Skin epidermis (tissue), 12 donors: ENCODE measurements at regions not wholly inside any gene's neighbourhood (a gene's known extent, or its start where the extent isn't known, plus 50 kb on each side); places are given as distances from the start of the nearest gene placed in this dataset.
A peak's percentile ranks its signal among the peaks of the same experiment; 100 is the strongest.

Experiments used
- H3K27ac ChIP-seq, 21 experiments: fragments of 200-600 bp; sonication (generic) in 11 of 21; one replicate each; pipeline ENCODE4 v1.5.0; 2020; ENCODE audit warnings: mild to moderate bottlenecking in 3 of 21, inconsistent platforms in 2 of 21, moderate library complexity in 2 of 21
- H3K4me3 ChIP-seq, 7 experiments: fragments of 200-600 bp; sonication (generic) in 2 of 7; one replicate each; pipeline ENCODE4 v1.5.0; 2020; ENCODE audit warnings: inconsistent platforms in 2 of 7, mild to moderate bottlenecking in 2 of 7, moderate library complexity in 1 of 7

DNA sequence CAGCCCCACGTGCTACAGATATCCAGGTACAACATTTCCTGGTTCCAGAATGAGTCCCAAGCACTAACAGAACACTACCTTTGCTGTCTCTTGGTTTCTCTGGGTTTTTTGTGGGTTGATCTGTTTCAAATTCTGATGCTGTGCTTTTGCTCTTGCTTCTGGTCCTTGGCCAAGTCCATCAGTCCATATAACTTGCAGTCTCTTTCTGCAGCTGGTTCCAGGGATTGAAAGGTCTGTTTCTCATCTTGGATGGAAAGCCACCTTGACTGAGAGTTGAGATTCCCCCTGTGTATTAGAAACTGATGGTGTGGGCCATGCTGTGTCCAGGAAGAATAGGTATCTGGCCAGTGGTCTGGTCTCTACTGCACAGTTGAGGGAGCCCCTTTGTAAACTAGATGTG, 171.1 kb downstream of the JCAD start:
- Histone ChIP-seq H3K27ac (no peak overlapping the region), H3K4me3 (no peak overlapping the region)

DNA sequence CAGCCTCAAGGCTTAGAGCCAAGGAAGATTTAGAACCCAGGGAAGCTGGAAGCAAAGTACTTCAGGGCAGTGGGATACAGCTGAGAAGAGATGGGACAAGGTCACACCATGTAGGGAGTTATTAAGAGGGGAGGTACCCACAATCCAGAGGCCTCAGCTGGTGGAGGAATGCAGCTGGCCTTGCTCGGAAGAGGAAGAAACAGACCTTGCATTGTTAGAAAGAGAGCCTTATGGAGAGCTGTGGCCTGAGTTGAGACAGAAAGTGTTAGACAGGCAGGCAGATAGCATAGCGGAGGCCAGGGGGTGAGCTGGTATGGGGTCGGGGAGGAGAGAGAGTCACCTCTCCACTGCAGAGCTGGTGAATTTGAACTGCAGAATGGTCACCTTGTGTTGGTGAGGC, 173.1 kb downstream of the JCAD start:
- no peak overlapping the region for H3K27ac ChIP-seq
- H3K4me3 ChIP-seq = no peak overlapping the region

DNA sequence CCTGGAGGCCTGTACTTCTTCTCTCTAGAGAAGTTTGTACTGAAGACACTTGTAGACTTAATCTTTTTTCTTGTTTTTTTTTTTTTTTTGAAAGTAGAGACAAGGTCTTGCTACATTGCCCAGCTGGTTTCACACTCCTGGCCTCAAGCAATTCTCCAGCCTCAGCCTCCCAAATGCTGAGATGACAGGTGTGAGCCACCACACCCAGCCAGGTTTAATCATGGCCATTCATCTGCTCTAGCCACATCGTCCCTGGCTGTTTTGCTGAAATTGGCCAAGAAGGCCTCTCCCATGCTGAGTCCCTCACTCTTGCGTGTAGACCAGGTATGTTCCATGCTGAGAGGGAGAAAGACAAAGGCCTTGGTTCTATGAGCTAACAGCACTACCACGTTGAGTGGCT, 176.2 kb downstream of the JCAD start:
- H3K27ac ChIP-seq = no peak overlapping the region

DNA sequence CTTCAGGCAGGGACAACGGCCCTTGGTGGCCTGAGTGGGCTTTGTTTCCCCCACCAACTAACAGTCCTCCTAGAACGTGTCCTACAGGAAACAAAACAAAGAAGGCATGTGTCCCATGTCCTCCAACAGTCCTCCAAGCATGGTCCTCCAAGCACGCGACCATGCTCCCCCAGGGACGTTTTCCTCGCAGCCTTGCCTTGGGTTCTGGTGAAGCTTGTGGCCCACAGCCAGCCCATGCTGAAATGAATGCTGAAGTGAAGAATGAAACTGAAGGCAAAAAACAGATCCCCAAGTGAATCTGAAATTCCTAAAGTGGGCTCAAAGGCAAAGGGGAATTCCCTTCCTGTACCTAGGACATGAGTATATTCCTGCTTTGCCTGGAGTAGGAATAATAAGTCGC, 176.6 kb downstream of the JCAD start:
- Histone ChIP-seq H3K4me3 (no peak overlapping the region), H3K27ac (peak overlapping the region in 1 of 21 experiments; percentile 32)

More for the DNA sequence above, 176.2 kb downstream of the JCAD start:
- H3K4me3 ChIP-seq = no peak overlapping the region

DNA sequence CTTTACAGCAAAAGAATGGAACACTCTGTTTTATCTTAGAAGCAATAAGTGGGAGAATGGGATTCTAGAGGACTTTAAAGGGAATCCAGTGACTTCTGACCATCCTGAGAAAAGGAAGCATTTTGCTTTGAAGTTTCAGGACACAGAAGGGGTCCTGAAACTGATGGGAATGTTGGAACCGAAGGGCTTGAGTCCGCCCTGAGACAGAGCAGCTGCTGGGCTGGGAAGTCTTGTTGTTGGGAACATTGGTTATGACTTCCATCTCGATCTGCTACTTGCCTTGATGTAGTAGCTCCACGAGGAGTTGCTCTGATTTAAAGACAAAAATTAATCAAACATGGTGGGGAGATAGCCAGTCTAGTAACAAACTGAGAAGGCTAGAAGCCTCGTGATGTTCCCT, 177.6 kb downstream of the JCAD start:
- Histone ChIP-seq H3K4me3 (no peak overlapping the region), H3K27ac (peak overlapping the region in 2 of 21 experiments; percentile 3 to 32)

DNA sequence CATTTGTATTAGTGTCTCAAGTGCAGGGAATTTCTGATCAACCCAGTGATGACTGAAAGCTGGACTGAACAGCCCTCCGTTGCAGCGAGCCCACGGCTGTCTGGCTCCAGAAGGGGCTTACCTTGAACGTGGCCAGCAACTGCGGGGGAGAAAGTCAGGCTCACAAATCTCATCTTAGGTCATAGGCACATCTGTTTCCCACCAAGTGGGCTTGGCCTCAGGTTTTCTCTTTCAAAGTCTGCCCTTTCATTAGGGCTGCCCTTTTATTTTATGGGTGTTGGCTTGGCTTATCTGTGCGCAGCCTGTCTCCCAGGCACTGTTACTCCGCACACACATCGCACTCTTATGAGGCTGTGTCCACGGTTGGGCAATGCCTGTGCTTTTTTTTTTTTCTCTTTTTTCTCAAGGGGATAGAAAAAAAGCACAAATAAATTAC, 178.0 kb downstream of the JCAD start:
- Histone ChIP-seq H3K27ac (peak overlapping the region in 2 of 21 experiments; percentile 3 to 9), H3K4me3 (no peak overlapping the region)

DNA sequence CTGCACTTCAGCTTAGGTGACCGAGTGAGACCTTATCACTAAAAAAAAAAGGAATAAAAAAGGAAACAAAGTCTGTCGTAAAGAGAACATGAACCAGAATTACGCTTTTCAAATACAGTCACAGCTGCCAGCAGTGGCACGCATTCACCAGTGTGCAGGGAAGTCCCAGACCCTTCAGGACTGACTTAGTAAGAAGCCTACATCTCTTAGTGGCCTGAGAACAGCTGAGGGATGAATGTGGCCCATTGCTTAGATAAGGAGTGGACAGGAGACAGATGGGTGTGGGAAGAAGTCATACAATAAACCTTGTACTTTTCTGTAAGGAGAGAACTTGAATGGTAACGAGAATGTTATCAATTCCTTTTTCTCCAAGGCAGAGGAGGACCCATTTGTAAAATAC, 178.5 kb downstream of the JCAD start:
- H3K4me3 ChIP-seq = no peak overlapping the region
- H3K27ac ChIP-seq = peak overlapping the region in 1 of 21 experiments; percentile 9

DNA sequence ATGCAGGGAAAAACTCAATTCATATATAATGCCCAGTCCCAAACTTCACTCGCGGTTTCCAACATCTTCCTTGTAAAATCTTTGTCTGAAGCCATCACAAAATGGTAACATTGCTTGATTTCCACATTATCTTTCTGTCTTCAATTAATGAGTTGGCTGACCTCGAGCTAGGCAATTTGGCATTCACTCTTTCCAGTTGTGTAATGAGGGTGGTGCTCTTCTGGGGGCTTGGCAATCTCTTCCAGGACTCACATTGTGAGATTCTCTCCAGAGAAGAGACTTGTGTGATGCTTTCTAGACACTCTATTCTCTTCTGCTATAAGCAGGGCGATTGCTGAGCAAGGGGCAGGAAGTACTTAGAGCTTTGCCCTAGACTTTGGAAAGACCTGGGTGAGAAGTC, 179.5 kb downstream of the JCAD start:
- no peak overlapping the region for H3K4me3 ChIP-seq
- no peak overlapping the region for H3K27ac ChIP-seq

DNA sequence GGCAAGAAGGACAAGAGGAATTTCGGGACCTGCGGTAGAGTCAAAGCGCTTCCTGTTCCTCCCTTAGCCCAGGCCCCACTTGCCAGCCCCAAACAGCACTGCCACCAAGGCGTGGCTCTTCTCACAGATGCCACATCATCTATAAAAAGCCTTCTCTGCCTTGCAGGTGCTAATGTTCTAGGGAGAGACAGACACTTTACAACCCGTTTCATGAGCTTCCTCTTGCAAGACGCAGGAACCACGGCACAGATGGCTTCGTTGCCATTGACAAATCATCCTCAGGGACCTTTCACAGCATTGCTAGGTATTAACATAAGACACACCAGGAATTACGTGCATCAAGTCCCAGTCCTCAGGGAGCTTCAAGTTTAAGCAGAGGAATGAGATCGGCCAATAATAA, 180.9 kb downstream of the JCAD start:
- no peak overlapping the region for H3K4me3 ChIP-seq
- peak overlapping the region in 1 of 21 experiments; percentile 17 for H3K27ac ChIP-seq

DNA sequence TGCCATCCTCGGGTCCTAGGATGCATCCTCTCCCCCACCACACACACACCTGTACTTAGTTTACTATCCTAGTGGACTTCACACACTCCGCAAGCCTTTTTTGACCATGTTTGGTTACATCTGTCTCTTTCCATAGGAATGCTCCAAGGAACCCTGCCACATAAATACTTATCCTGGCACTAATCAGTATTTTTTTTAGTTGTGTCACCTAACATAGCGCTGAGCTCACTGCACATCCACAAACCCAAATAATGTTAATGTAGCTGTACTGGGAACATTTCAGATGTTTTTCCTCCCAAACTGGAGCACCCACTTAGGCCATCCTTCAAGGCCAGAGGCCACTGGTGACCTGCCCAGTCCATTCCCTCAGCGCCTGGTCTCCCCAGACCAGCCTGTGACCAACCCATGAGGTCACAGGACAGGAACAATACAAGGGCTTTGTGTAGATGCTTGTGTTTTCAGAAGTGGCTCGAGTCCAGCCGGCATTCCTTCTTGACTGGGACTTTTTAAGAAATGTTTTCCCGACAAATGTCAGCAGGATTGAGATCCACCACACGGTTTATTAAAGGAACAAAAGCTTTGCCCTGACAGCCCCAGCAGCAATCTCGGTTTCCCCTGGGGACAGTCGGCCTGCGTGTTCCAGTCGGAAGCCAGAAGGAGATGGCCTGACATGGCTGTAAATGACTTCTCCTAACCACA, 181.4 kb downstream of the JCAD start:
- Histone ChIP-seq H3K4me3 (no peak overlapping the region), H3K27ac (peak overlapping the region in 1 of 21 experiments; percentile 17)

DNA sequence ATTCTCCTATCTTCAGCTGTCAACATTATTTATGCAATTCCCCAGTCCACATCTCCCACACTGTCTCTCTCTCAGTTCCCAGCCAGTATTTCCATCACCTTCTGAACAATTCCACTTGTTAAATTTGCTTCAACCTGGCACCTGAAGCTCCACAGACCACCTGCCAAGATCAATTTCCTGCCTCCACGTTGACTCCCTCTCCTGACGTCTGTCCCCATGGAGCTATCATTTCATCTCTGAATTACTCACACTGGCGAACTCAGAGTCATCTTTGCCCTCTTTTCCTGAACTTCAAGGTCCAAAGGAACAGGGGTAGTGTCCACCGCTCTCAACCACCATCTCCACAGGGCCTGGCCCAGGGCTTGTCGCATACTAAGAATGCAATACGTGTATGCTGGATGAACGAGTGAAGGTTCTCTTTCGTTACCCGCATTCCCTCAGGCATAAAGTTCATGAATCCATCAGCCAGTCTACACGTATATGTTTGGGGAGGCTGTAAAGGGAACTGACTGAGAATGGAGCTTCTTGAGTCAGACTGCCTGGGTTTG, 183.3 kb downstream of the JCAD start:
- no peak overlapping the region for H3K27ac ChIP-seq
- H3K4me3 ChIP-seq = no peak overlapping the region

DNA sequence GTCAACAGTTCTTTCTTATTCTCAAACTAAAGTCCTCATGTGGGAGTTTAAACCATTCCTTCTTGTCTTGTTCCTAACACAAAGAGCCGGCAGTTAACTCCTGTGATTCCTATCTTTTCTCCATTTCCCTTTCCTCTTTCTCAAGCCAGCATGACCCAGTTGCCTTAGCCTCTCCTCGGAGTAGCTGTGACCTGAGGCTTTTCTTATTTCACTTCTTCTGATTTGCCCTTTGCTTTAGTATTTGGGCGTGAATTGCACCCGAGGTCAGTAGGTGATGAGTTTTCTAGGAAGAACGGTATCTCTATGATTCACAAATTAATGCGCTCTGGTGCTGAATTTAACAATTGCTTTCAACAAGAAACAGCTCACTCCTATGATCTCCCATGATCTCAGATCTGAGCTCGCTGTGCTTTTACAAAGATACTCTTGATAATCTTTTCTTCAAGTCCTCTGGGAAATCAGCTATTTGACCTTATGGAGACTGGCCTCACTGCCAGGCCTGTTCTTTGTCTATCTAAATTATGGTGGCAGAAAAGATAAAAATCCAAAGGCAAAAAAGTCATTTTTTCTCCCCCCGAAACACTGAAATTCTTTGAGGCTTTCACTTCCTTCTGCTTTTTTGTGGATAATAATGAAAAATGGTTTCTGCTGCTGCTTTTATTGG, 184.6 kb downstream of the JCAD start:
- H3K4me3 ChIP-seq = no peak overlapping the region
- no peak overlapping the region for H3K27ac ChIP-seq

DNA sequence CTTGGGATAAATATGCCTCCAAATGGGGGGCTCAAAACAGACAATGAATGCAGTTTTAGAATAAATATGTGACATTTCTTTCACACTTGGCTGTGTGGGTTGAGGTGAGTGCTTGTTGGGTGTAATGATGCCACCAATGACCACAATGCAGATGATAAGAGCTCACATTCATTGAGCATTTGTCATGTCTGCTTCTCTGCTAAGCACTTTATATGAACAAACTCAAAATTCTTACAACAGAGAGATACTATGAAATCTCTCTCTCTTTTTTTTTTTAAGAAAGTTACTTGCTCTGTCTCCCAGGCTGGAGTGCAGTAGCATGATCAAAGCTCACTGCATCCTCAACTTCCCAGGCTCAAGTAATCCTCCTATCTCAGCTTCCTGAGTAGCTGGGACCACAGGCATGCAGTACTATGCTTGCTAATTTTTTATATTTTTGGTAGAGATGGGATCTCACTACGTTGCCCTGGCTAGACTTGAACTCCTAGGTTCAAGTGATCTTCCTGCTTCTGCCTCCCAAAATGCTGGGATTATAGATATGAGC, 185.4 kb downstream of the JCAD start:
- H3K4me3 ChIP-seq = no peak overlapping the region
- H3K27ac ChIP-seq = no peak overlapping the region

DNA sequence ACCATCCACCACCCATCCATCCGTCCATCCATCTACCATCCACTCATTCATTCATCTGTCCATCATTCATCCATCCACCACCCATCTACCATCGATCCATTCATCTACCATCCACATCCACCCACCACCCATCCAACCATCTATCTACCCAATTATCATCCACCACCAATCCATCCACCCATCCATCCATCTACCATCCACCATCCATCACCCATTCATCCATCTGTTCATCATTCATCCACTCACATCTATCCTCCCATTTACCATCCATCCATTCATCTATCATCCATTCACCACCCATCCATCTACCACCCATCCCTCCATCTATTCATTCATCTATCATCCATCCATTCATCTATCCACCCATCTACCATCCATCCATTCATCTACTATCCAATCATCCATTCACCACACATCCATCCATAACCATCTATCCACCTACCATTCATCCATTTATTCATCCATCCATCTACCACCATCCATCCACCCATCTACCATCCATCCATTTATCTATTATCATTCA, 188.8 kb downstream of the JCAD start:
- no peak overlapping the region for H3K27ac ChIP-seq

DNA sequence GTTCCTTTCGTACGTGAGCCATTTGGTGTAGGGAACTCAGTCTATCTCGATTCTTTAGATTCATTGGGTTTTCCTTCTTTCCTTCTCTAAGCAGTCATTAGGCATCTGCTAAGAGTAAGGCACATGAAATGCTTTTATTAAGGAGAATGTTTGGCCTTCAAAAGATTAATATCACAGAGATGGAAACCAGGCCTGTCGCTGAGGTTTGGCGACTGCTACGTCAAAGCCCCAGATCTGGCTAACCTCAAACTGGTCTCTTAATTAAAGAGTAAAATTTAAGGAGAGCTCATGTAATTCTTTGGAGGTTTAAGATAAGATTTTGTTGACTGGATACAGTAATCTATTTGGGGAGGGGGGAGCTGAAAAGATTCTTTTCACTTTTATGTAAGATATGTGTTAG, 189.8 kb downstream of the JCAD start:
- no peak overlapping the region for H3K4me3 ChIP-seq
- H3K27ac ChIP-seq = no peak overlapping the region

More for the DNA sequence above, 188.8 kb downstream of the JCAD start:
- no peak overlapping the region for H3K4me3 ChIP-seq

DNA sequence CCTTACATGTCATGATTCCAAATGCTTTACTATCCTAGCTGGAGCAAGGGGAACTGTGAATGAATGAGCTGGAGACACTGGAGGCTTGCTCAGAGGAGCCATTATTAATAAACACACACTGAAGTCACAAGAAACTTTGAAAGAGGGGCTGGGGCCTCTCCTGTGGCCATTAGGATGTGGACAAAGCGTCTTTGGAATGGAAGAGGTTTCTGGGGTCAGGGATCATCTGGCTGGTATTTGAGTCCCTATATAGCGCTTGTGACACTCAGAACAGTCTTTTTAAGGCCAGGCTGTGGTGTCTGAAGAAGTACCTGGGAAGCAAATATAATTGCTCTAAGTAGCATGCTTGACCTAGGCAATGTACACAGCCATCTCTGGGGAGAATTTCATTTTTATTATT, 193.0 kb downstream of the JCAD start:
- no peak overlapping the region for H3K4me3 ChIP-seq
- H3K27ac ChIP-seq = no peak overlapping the region

DNA sequence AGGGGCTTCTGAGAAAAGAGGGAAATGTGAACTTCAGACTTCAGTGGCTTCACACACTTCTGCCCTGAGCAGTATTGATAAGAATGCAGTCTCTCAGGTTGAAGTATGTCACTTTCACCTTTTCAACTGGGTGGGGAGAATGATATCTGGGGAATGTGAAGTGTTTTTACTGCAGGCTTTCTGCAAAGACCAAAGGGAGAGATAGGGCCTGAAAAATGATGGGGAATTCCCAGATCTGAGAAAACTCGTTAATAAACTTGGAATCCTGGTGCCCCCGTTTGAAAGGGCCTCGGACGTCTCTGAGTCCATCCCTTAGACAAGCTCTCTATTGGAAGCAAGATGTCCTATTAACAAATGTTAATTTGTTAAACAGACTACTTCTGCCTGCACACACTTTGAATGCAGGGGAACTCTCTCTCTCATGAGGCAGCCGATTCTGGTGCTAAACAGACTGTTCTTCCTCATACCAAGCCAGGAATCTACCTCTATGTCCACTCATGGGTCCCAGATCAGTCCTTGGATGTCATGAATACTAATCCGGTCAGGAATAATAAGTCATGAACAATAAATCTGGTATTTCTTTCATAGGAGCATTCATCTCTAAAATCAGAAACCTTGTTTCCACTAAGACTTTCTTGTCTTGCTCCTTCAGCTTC, 193.6 kb downstream of the JCAD start:
- Histone ChIP-seq H3K27ac (no peak overlapping the region), H3K4me3 (no peak overlapping the region)

DNA sequence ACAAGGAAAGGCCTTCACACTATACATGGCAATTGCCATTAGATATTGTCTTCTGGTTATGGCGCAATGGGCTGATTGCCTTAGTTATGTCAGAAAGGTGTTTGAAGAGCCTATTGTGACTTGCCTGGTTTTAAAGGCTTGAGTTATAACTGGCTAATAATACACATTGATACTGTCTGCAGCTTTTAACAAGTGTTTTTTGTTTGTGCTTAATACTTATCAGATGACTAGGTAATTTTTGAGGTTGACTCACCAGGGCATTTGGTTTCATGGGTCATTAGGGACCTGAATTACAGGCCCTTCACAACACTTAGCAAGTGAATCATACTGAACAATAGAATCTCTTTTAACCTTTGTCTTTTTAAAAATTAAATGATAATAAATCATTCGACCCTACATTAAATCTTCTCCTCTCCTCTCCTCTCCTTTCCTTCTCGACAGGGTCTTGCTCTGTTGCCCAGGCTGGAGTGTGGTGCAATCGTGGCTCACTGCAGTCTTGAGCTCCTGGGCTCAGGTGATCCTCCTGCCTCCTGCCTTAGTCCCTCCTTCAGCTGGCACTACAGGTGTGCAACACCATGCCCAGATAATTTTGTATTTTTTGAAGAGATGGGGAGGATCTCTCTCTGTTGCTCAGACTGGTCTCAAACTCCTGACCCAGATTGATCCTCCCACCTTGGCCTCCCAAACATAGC, 196.3 kb downstream of the JCAD start:
- H3K4me3 ChIP-seq = no peak overlapping the region
- peak overlapping the region in 8 of 21 experiments; percentile 7 to 68 (median 46) for H3K27ac ChIP-seq

DNA sequence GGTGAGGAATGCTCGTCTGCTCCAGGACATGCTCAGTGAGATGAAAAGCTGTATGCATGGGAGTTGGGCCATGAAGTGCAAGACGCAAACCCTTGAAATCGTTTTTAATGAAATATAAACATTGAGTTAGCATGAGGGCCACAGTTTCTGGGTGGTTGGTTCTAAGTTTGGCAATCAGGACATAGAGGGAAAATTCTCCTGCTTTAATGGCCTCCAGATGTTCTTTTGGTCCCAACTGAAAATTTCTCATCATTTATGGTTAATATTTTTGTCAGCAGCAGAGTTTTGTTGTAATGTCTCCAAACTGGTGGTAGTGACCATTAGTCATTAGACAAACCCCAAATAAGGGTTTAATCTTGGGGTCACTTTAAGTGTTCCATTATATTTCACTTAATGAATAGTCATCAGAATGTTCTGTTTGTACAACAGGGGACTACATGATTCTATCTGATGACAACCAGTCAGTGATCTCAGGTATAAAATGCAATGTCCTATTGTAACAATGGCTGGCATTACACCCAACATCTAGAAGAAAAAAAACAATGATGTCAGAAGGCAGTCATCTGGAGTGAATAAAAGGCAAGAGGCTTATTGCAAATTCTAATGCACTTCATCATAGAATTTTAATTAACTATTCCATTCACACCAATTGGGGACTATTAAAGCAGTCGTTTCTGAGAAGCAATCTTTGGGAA, 197.4 kb downstream of the JCAD start:
- Histone ChIP-seq H3K27ac (peak overlapping the region in 7 of 21 experiments; percentile 22 to 68 (median 48)), H3K4me3 (no peak overlapping the region)
